GM12878 (cell line): ENCODE measurements at regions not wholly inside any gene's neighbourhood (a gene's known extent, or its start where the extent isn't known, plus 50 kb on each side); places are given as distances from the start of the nearest gene placed in this dataset.

Experiments used
- ATAC-seq: fragments of 200-7000 bp; cut with Tn5 transposase; 3 replicates; pipeline ENCODE4 v1.9.1; 2020; ENCODE audit warnings: mild to moderate bottlenecking, moderate library complexity
- BruUV-seq: library from RNA; stranded (reverse); fragments of 400-500 nt; replicated peaks from 2 replicates; lab custom pipeline; 2021; lab: Mats Ljungman, UMichigan
- CTCF ChIA-PET: fragments of 300-600 bp; sonication (Branson Sonifier 250); formaldehyde crosslinking; extraction: SDS; loops from one replicate; lab custom pipeline; 2021; ENCODE audit warnings: inconsistent platforms; lab: Yijun Ruan, JAX
- POLR2A ChIA-PET: fragments of 350-600 bp; formaldehyde crosslinking; extraction: SDS; loops from one replicate; lab custom pipeline; 2021; ENCODE audit warnings: inconsistent platforms; lab: Charles Lee
- RAD21 ChIA-PET: fragments of 300-600 bp; sonication (Branson Sonifier 250); formaldehyde crosslinking; loops from one replicate; lab custom pipeline; 2023; ENCODE audit warnings: antibody characterized with exemption; ENCODE audit not compliant: unreplicated experiment; lab: Charles Lee
- SMC1A ChIA-PET: fragments of 300-600 bp; sonication (Branson Sonifier 250); formaldehyde crosslinking; loops from one replicate; lab custom pipeline; 2023; ENCODE audit not compliant: unreplicated experiment, uncharacterized antibody; lab: Charles Lee
- DNase-seq: peaks from one replicate; pipeline ENCODE4 v3.0.0-alpha.2; 2011; ENCODE audit warnings: low read depth, low spot score
- FAIRE-seq: peaks from 3 replicates; lab custom pipeline; 2011; peaks lifted over from hg19 to GRCh38; lab: Jason Lieb, UNC
- H2AFZ ChIP-seq: 2 replicates; pipeline ENCODE4 v1.6.0; 2011; ENCODE audit warnings: low read depth, low read length, control low read depth; ENCODE audit not compliant: control insufficient read depth
- H3K27ac ChIP-seq: 2 replicates; pipeline ENCODE4 v1.5.1; 2011; ENCODE audit warnings: control low read depth; ENCODE audit not compliant: control insufficient read depth, insufficient read depth
- H3K27me3 ChIP-seq, 2 experiments: replicated peaks in 1 of 2; 2 replicates each; pipeline versions ENCODE4 v1.6.0 to v1.6.1; 2011; ENCODE audit warnings: low read length in 1 of 2; ENCODE audit not compliant: control insufficient read depth in 2 of 2, insufficient read depth in 2 of 2
- H3K36me3 ChIP-seq, 2 experiments: 2 replicates each; pipeline ENCODE4 v1.5.1; 2011; ENCODE audit warnings: low read length in 1 of 2; ENCODE audit not compliant: control insufficient read depth in 2 of 2, insufficient read depth in 2 of 2
- H3K4me1 ChIP-seq: 2 replicates; pipeline ENCODE4 v1.6.1; 2011; ENCODE audit warnings: mild to moderate bottlenecking, low read length, moderate library complexity, mixed read lengths; ENCODE audit not compliant: control insufficient read depth, insufficient read depth
- H3K4me2 ChIP-seq: 2 replicates; pipeline ENCODE4 v1.6.0; 2011; ENCODE audit warnings: control low read depth; ENCODE audit not compliant: control insufficient read depth, insufficient read depth
- H3K4me3 ChIP-seq: fragments of 200-600 bp; sonication (generic); 2 replicates; pipeline ENCODE4 v1.5.1; 2016
- H3K79me2 ChIP-seq: 2 replicates; pipeline ENCODE4 v1.6.0; 2011; ENCODE audit warnings: low read length; ENCODE audit not compliant: control insufficient read depth, insufficient read depth
- H3K9ac ChIP-seq: 2 replicates; pipeline ENCODE4 v1.8.0; 2011; ENCODE audit warnings: low read length, control low read depth, mixed read lengths; ENCODE audit not compliant: control insufficient read depth, insufficient read depth
- H3K9me3 ChIP-seq: replicated peaks from 3 replicates; pipeline ENCODE4 v1.5.1; 2011; ENCODE audit warnings: mild to moderate bottlenecking, low read length; ENCODE audit not compliant: control insufficient read depth, insufficient read depth
- H4K20me1 ChIP-seq: 2 replicates; pipeline ENCODE4 v1.6.0; 2011; ENCODE audit not compliant: control insufficient read depth, insufficient read depth
- ATF7 ChIP-seq: fragments of 450-650 bp; IDR thresholded peaks from 2 replicates; pipeline ENCODE4 v1.6.1; 2016; ENCODE audit warnings: low read depth, mild to moderate bottlenecking
- BMI1 ChIP-seq: fragments of 450-650 bp; IDR thresholded peaks from 2 replicates; pipeline ENCODE4 v1.6.1; 2016; ENCODE audit warnings: mild to moderate bottlenecking, moderate library complexity, borderline replicate concordance
- CEBPB ChIP-seq, 2 experiments: fragments of 150-350 bp in 1 of 2; IDR thresholded peaks; 2 replicates each; pipeline ENCODE4 v1.6.1; 2012 to 2014; ENCODE audit warnings: low read depth in 2 of 2, low read length in 2 of 2, borderline replicate concordance in 1 of 2, inconsistent platforms in 1 of 2
- FOXM1 ChIP-seq: IDR thresholded peaks from 2 replicates; pipeline ENCODE4 v1.6.1; 2012; ENCODE audit warnings: low read depth, mild to moderate bottlenecking, inconsistent platforms, low read length, moderate library complexity
- IKZF2 ChIP-seq, 2 experiments: fragments of 450-650 bp; IDR thresholded peaks; 2 replicates each; pipeline ENCODE4 v1.6.1; 2017; ENCODE audit warnings: mild to moderate bottlenecking in 2 of 2, moderate library complexity in 2 of 2
- KLF5 ChIP-seq: fragments of 450-650 bp; IDR thresholded peaks from 2 replicates; pipeline ENCODE4 v1.6.1; 2014; ENCODE audit warnings: mild to moderate bottlenecking; ENCODE audit not compliant: partially characterized antibody
- MEF2B ChIP-seq: fragments of 450-650 bp; IDR thresholded peaks from 2 replicates; pipeline ENCODE4 v1.6.1; 2018; ENCODE audit warnings: mild to moderate bottlenecking, moderate library complexity; ENCODE audit not compliant: partially characterized antibody, poor library complexity, severe bottlenecking
- NFIC ChIP-seq: IDR thresholded peaks from 2 replicates; pipeline ENCODE4 v1.6.1; 2012; ENCODE audit warnings: low read depth, mild to moderate bottlenecking, inconsistent platforms, low read length, moderate library complexity
- NRF1 ChIP-seq: conservative IDR thresholded peaks from 2 replicates; pipeline ENCODE4 v1.6.1; 2011; ENCODE audit warnings: mild to moderate bottlenecking, low read depth, low read length, improper control_type of control experiment
- RB1 ChIP-seq: fragments of 450-650 bp; formaldehyde crosslinking; IDR thresholded peaks from 2 replicates; pipeline ENCODE4 v1.6.1; 2017; ENCODE audit warnings: mild to moderate bottlenecking, borderline replicate concordance
- RBBP5 ChIP-seq: fragments of 200-600 bp; sonication (generic); conservative IDR thresholded peaks from 2 replicates; pipeline ENCODE4 v1.6.1; 2016
- SMARCA5 ChIP-seq: fragments of 450-650 bp; IDR thresholded peaks from 2 replicates; pipeline ENCODE4 v1.6.1; 2017; ENCODE audit warnings: mild to moderate bottlenecking
- WGBS: methylation state at CpG from one replicate; pipeline ENCODE4 v1.1.6; 2016; ENCODE audit warnings: low lambda C conversion rate; ENCODE audit not compliant: insufficient replicate concordance, insufficient coverage; ENCODE audit errors: missing lambda C conversion rate; 5-methylcytosine and 5-hydroxymethylcytosine counted together
- in situ Hi-C: fragments of 300-500 bp; cut with MboI; formaldehyde crosslinking; loops from 9 replicates; pipeline ENCODE4 v1.14.3; 2018; ENCODE audit warnings: mixed read lengths
- intact Hi-C: fragments of 100-400 bp; cut with micrococcal nuclease; formaldehyde crosslinking; loops from one replicate; pipeline ENCODE4 v1.14.2; 2022; ENCODE audit not compliant: unreplicated experiment
- TF ChIP-seq, protein P1 (sequence below): IDR thresholded peaks from 2 replicates; pipeline ENCODE4 v1.6.1; 2012; ENCODE audit warnings: low read depth, low read length, improper control_type of control experiment
- TF ChIP-seq, protein P2 (sequence below): fragments of 450-650 bp; formaldehyde crosslinking; IDR thresholded peaks from 2 replicates; pipeline ENCODE4 v1.4.0; 2020; ENCODE audit warnings: mild to moderate bottlenecking, moderate library complexity
- TF ChIP-seq, protein P3 (sequence below): fragments of 450-650 bp; IDR thresholded peaks from 2 replicates; pipeline ENCODE4 v1.6.1; 2017; ENCODE audit warnings: low read depth, mild to moderate bottlenecking, moderate library complexity
- TF ChIP-seq, protein P4 (sequence below): fragments of 450-650 bp; conservative IDR thresholded peaks from 2 replicates; pipeline ENCODE4 v1.6.1; 2017; ENCODE audit warnings: mild to moderate bottlenecking, moderate library complexity

DNA sequence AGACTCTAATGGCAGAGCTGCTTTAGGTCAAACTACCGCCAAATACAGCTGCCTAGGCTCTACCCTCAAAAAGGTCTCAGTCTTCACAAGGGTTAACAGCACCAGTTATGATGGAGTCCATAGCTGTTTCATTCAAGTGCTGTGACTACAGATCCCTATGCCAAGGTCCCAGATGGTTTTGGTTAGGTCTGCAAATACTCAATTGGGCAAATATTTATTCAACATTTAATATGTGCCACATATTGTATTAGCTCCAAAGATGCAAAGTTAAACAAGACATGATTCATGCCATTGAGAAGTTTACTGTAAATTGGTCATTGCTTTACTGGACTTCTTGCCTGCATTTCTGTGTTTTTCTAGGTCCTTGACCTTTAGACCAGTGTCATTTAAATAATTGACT lies 55.8 kb upstream of the TFAP2D start:
- no peak for FAIRE-seq
- no peak for DNase-seq
- ChIA-PET POLR2A (no interaction called here), CTCF (interaction anchor here (0.6 to 1.7 kb wide), 7 partner anchors 9 to 1392 kb away, joined by 3 to 5 read pairs (median 3); no protein-coding TSS in a partner anchor), SMC1A (interaction anchor here (0.9 to 1.8 kb wide), 4 partner anchors 16 to 136 kb away, joined by 3 to 4 read pairs (median 4); no protein-coding TSS in a partner anchor), RAD21 (interaction anchor here (0.6 kb wide), 1 partner anchor 207 kb away, joined by 3 read pairs; no protein-coding TSS in a partner anchor)
- WGBS, result 32% methylated on average over 1 of the region's 1 CpG
- no peaks in the 10 kb centered on the region for H3K4me1 ChIP-seq
- no peaks in the 10 kb centered on the region for H3K79me2 ChIP-seq
- in situ Hi-C loops (no loop called here), intact Hi-C loops (no loop called here)
- no peak overlapping the region for H3K9ac ChIP-seq
- no peaks in the 10 kb centered on the region for H4K20me1 ChIP-seq
- no peak overlapping the region for H3K4me3 ChIP-seq
- no peak overlapping the region for H2AFZ ChIP-seq
- ATAC-seq, result no peak
- no peaks in the 10 kb centered on the region for H3K9me3 ChIP-seq
- TF ChIP-seq MEF2B (no peak), NFIC (no peak), SMARCA5 (no peak), RB1 (no peak), RBBP5 (no peak), FOXM1 (no peak), NRF1 (no peak), IKZF2 (IDR thresholded peaks at IDR 0.05) (no peak), KLF5 (no peak), ATF7 (no peak), BMI1 (no peak), CEBPB (IDR thresholded peaks at IDR 0.05; ENCODE audit: borderline replicate concordance in 1 of 2, low read depth in 2 of 2, low read length in 2 of 2) (no peak)
- TF ChIP-seq, protein P1, sequence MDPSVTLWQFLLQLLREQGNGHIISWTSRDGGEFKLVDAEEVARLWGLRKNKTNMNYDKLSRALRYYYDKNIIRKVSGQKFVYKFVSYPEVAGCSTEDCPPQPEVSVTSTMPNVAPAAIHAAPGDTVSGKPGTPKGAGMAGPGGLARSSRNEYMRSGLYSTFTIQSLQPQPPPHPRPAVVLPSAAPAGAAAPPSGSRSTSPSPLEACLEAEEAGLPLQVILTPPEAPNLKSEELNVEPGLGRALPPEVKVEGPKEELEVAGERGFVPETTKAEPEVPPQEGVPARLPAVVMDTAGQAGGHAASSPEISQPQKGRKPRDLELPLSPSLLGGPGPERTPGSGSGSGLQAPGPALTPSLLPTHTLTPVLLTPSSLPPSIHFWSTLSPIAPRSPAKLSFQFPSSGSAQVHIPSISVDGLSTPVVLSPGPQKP, result no peak
- TF ChIP-seq, protein P2, sequence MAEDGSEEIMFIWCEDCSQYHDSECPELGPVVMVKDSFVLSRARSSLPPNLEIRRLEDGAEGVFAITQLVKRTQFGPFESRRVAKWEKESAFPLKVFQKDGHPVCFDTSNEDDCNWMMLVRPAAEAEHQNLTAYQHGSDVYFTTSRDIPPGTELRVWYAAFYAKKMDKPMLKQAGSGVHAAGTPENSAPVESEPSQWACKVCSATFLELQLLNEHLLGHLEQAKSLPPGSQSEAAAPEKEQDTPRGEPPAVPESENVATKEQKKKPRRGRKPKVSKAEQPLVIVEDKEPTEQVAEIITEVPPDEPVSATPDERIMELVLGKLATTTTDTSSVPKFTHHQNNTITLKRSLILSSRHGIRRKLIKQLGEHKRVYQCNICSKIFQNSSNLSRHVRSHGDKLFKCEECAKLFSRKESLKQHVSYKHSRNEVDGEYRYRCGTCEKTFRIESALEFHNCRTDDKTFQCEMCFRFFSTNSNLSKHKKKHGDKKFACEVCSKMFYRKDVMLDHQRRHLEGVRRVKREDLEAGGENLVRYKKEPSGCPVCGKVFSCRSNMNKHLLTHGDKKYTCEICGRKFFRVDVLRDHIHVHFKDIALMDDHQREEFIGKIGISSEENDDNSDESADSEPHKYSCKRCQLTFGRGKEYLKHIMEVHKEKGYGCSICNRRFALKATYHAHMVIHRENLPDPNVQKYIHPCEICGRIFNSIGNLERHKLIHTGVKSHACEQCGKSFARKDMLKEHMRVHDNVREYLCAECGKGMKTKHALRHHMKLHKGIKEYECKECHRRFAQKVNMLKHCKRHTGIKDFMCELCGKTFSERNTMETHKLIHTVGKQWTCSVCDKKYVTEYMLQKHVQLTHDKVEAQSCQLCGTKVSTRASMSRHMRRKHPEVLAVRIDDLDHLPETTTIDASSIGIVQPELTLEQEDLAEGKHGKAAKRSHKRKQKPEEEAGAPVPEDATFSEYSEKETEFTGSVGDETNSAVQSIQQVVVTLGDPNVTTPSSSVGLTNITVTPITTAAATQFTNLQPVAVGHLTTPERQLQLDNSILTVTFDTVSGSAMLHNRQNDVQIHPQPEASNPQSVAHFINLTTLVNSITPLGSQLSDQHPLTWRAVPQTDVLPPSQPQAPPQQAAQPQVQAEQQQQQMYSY, result no peak
- TF ChIP-seq, protein P3, sequence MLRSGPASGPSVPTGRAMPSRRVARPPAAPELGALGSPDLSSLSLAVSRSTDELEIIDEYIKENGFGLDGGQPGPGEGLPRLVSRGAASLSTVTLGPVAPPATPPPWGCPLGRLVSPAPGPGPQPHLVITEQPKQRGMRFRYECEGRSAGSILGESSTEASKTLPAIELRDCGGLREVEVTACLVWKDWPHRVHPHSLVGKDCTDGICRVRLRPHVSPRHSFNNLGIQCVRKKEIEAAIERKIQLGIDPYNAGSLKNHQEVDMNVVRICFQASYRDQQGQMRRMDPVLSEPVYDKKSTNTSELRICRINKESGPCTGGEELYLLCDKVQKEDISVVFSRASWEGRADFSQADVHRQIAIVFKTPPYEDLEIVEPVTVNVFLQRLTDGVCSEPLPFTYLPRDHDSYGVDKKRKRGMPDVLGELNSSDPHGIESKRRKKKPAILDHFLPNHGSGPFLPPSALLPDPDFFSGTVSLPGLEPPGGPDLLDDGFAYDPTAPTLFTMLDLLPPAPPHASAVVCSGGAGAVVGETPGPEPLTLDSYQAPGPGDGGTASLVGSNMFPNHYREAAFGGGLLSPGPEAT, result no peak
- TF ChIP-seq, protein P4, sequence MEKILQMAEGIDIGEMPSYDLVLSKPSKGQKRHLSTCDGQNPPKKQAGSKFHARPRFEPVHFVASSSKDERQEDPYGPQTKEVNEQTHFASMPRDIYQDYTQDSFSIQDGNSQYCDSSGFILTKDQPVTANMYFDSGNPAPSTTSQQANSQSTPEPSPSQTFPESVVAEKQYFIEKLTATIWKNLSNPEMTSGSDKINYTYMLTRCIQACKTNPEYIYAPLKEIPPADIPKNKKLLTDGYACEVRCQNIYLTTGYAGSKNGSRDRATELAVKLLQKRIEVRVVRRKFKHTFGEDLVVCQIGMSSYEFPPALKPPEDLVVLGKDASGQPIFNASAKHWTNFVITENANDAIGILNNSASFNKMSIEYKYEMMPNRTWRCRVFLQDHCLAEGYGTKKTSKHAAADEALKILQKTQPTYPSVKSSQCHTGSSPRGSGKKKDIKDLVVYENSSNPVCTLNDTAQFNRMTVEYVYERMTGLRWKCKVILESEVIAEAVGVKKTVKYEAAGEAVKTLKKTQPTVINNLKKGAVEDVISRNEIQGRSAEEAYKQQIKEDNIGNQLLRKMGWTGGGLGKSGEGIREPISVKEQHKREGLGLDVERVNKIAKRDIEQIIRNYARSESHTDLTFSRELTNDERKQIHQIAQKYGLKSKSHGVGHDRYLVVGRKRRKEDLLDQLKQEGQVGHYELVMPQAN, result no peak
- H3K4me2 ChIP-seq, result no peak overlapping the region
- BruUV-seq, result no TSS peak
- H3K27ac ChIP-seq, result no peak overlapping the region
- no peaks in the 10 kb centered on the region for H3K27me3 ChIP-seq
- no peaks in the 10 kb centered on the region for H3K36me3 ChIP-seq
